ENCODE measurements at regions not wholly inside any gene's neighbourhood (a gene's known extent, or its start where the extent isn't known, plus 50 kb on each side); places are given as distances from the start of the nearest gene placed in this dataset.

- H3K9me3 Mint-ChIP-seq (ENCODE audit: unreplicated experiment) = no peaks in the 10 kb centered on the region
- TF ChIP-seq, protein P1, sequence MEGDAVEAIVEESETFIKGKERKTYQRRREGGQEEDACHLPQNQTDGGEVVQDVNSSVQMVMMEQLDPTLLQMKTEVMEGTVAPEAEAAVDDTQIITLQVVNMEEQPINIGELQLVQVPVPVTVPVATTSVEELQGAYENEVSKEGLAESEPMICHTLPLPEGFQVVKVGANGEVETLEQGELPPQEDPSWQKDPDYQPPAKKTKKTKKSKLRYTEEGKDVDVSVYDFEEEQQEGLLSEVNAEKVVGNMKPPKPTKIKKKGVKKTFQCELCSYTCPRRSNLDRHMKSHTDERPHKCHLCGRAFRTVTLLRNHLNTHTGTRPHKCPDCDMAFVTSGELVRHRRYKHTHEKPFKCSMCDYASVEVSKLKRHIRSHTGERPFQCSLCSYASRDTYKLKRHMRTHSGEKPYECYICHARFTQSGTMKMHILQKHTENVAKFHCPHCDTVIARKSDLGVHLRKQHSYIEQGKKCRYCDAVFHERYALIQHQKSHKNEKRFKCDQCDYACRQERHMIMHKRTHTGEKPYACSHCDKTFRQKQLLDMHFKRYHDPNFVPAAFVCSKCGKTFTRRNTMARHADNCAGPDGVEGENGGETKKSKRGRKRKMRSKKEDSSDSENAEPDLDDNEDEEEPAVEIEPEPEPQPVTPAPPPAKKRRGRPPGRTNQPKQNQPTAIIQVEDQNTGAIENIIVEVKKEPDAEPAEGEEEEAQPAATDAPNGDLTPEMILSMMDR (IDR thresholded peaks at IDR 0.05; ENCODE audit: unreplicated experiment) = no peak
- no peak for DNase-seq (ENCODE audit: low spot score)
- H3K4me3 Mint-ChIP-seq (ENCODE audit: unreplicated experiment) = no peak overlapping the region
- no peaks in the 10 kb centered on the region for H3K36me3 Mint-ChIP-seq (ENCODE audit: low read depth, unreplicated experiment)
- H3K4me1 Mint-ChIP-seq (ENCODE audit: unreplicated experiment) = no peaks in the 10 kb centered on the region
- no peaks in the 10 kb centered on the region for H3K27me3 Mint-ChIP-seq (ENCODE audit: unreplicated experiment)
- H3K27ac Mint-ChIP-seq (ENCODE audit: unreplicated experiment) = no peak overlapping the region
These were observed 392.9 kb downstream of the KDM5D start for GRCh38 chrY:19351616-19352015.

DNA sequence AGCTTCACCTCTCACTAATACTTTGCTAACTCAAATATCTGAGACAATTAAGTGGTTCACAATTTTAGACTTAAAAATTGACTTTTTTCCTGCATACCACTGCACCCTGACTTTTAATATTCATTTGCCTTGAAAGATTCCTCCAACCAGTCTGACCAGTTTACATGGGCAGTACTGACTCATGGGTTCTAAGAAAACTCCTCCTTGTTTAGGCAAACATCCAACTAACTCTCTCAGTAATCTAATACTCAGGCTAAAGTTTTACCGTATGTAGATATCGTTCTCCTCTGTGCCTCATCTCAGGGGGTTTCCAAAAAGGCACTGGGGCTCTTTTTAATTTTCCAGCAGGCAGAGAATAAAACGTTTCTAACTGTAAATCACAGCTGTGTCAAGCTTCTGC is 422.8 kb downstream of the KDM5D start:
- DNase-seq (ENCODE audit: low spot score) = no peak
- H3K9me3 Mint-ChIP-seq (ENCODE audit: unreplicated experiment) = no peaks in the 10 kb centered on the region
- no peak overlapping the region for H3K27ac Mint-ChIP-seq (ENCODE audit: unreplicated experiment)
- no peaks in the 10 kb centered on the region for H3K36me3 Mint-ChIP-seq (ENCODE audit: low read depth, unreplicated experiment)
- no peak overlapping the region for H3K4me3 Mint-ChIP-seq (ENCODE audit: unreplicated experiment)
- H3K4me1 Mint-ChIP-seq (ENCODE audit: unreplicated experiment) = no peaks in the 10 kb centered on the region
- H3K27me3 Mint-ChIP-seq (ENCODE audit: unreplicated experiment) = no peaks in the 10 kb centered on the region
- TF ChIP-seq, protein P1 (IDR thresholded peaks at IDR 0.05; ENCODE audit: unreplicated experiment) = no peak

GRCh38 chrY:19319135-19319534 is 425.4 kb downstream of the KDM5D start:
- TF ChIP-seq, protein P1 (IDR thresholded peaks at IDR 0.05; ENCODE audit: unreplicated experiment) = no peak
- H3K9me3 Mint-ChIP-seq (ENCODE audit: unreplicated experiment) = no peaks in the 10 kb centered on the region
- no peak for DNase-seq (ENCODE audit: low spot score)
- H3K36me3 Mint-ChIP-seq (ENCODE audit: low read depth, unreplicated experiment) = no peaks in the 10 kb centered on the region
- no peak overlapping the region for H3K27ac Mint-ChIP-seq (ENCODE audit: unreplicated experiment)
- H3K4me3 Mint-ChIP-seq (ENCODE audit: unreplicated experiment) = no peak overlapping the region
- no peaks in the 10 kb centered on the region for H3K27me3 Mint-ChIP-seq (ENCODE audit: unreplicated experiment)
- no peaks in the 10 kb centered on the region for H3K4me1 Mint-ChIP-seq (ENCODE audit: unreplicated experiment)

DNA sequence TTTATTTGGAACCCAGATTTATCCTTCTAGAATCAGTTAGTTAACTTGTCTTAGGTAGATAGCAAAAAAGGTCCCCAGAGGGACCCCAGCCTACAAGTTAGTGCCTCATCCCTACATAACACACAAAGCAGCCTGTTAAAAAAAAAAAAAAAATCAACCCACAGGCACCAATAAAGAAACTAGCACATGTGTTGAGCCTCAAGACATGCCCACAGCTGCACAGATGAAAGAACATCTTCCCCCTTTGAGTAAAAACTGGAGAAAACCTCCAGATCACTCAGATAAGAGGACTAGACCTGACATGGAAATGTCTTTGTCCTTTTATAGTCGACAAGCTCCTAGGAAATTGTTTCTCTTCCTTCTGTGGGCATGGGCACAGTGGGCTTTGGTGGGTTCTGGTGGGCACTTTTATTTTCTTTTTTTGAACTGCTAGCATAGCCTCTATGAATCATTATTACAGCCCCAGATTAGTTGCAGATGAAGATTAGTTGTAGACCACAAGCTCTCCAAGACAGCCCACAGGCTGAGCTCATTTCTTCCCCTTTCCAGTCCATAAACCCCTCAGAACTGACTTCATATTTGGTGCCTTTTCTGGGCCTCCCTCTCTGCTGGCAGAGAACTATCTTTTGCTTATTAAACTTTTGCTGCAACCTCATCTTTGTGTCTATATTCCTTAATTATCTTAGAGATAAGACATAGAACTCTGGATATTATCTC is 427.1 kb downstream of the KDM5D start:
- Mint-ChIP-seq H3K4me3 (ENCODE audit: unreplicated experiment) (no peak overlapping the region), H3K4me1 (ENCODE audit: unreplicated experiment) (no peaks in the 10 kb centered on the region), H3K27me3 (ENCODE audit: unreplicated experiment) (no peaks in the 10 kb centered on the region), H3K27ac (ENCODE audit: unreplicated experiment) (no peak overlapping the region), H3K36me3 (ENCODE audit: low read depth, unreplicated experiment) (no peaks in the 10 kb centered on the region), H3K9me3 (ENCODE audit: unreplicated experiment) (no peaks in the 10 kb centered on the region)
- DNase-seq (ENCODE audit: low spot score) = no peak
- TF ChIP-seq, protein P1 (IDR thresholded peaks at IDR 0.05; ENCODE audit: unreplicated experiment) = no peak

GRCh38 chrY:19307627-19308026 is 436.9 kb downstream of the KDM5D start:
- Mint-ChIP-seq H3K36me3 (ENCODE audit: low read depth, unreplicated experiment) (no peaks in the 10 kb centered on the region), H3K4me3 (ENCODE audit: unreplicated experiment) (no peak overlapping the region), H3K27ac (ENCODE audit: unreplicated experiment) (no peak overlapping the region), H3K4me1 (ENCODE audit: unreplicated experiment) (no peaks in the 10 kb centered on the region), H3K9me3 (ENCODE audit: unreplicated experiment) (no peaks in the 10 kb centered on the region), H3K27me3 (ENCODE audit: unreplicated experiment) (no peaks in the 10 kb centered on the region)
- DNase-seq (ENCODE audit: low spot score) = no peak
- TF ChIP-seq, protein P1 (IDR thresholded peaks at IDR 0.05; ENCODE audit: unreplicated experiment) = no peak

Measured in endothelial cell (in vitro differentiated cells).